Activated naive CD8-positive, alpha-beta T cell treated with anti-CD3 and anti-CD28 coated beads, Interleukin-2, amount 50 U/mL, for 24 hours (primary cell): ENCODE measurements at regions not wholly inside any gene's neighbourhood (a gene's known extent, or its start where the extent isn't known, plus 50 kb on each side); places are given as distances from the start of the nearest gene placed in this dataset.
A peak's percentile ranks its signal among the peaks of the same experiment; 100 is the strongest.

Experiments
- ATAC-seq: fragments of 150-1000 bp; cut with Tn5 transposase; one replicate; pipeline ENCODE4 v1.10.0; 2021
- DNase-seq: peaks from one replicate; pipeline ENCODE4 v3.0.0; 2021
- H3K27ac Mint-ChIP-seq: one replicate; pipeline ENCODE4 v1.8.0; 2021; ENCODE audit warnings: mild to moderate bottlenecking, mixed read lengths
- H3K27me3 Mint-ChIP-seq: one replicate; pipeline ENCODE4 v1.8.0; 2021; ENCODE audit warnings: mixed read lengths
- H3K36me3 Mint-ChIP-seq: one replicate; pipeline ENCODE4 v1.8.0; 2021; ENCODE audit warnings: low read depth, mixed read lengths
- H3K4me1 Mint-ChIP-seq: one replicate; pipeline ENCODE4 v1.8.0; 2021; ENCODE audit warnings: mixed read lengths
- H3K4me3 Mint-ChIP-seq: one replicate; pipeline ENCODE4 v1.8.0; 2021; ENCODE audit warnings: mild to moderate bottlenecking, moderate library complexity, mixed read lengths
- H3K9me3 Mint-ChIP-seq: one replicate; pipeline ENCODE4 v1.8.0; 2021; ENCODE audit warnings: mixed read lengths

DNA sequence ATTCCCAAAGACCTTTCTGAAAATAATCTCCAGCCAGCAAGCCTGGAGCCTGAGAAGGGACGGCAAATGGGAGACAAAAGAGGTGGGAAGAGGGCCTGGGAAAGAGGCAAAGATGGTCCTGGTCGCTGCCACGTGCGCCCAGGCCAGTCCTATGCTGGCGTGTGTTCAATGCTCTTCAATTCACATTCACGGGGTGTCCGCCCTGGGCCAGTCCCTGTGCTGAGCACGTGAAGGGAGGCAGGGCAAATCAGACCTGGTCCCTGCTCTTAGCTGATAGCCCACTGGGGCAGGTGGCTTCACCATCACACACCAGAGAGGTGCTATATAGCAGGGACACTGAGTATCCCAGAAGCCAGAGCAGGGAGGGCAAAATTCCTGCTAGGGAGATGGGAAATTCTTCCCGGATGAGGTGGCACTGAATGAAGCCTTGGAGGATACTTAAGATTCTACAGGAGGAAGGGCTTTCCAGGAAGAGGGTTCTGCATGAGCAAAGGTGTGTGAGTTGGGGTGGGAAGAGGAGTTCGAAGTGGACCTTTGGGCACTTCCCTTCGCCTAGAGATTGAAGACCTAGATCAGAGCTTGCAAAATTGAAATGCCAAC, 148.2 kb downstream of the CHST1 start:
- no peak overlapping the region for H3K4me3 Mint-ChIP-seq
- no peaks in the 10 kb centered on the region for H3K9me3 Mint-ChIP-seq
- H3K36me3 Mint-ChIP-seq = no peaks in the 10 kb centered on the region
- H3K27ac Mint-ChIP-seq = no peak overlapping the region
- ATAC-seq (no peak), DNase-seq (no peak)
- no peaks in the 10 kb centered on the region for H3K4me1 Mint-ChIP-seq
- peaks cover 5% of the 10 kb centered on the region for H3K27me3 Mint-ChIP-seq

DNA sequence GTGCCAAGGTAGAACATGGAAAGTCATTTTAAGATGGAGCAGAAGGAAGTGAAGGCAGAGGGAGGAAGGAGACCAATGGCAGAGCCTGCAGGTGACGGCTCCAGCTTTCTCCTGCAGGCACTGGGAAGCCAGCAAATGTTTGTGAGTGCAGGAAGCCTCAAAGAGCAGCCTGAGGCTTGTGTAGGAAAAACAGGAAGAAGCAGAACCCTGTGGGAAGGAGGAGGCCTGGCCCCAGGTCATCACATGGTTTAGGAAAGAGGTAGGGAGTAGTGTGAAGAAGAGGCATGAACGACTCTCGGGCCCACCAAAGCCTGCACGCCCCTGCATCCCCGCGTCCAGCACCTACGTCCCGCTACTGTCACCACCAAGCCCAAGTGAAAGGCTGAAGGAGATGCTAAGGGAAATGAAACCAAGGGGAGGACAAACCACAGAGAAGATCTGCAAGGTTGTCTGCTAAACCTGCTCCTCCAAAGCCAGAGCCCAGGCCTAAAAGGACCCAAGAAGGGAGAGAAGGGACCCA, 151.5 kb downstream of the CHST1 start:
- peaks cover 2% of the 10 kb centered on the region for H3K27me3 Mint-ChIP-seq
- no peak for ATAC-seq
- H3K27ac Mint-ChIP-seq = no peak overlapping the region
- H3K36me3 Mint-ChIP-seq = no peaks in the 10 kb centered on the region
- DNase-seq = no peak
- H3K9me3 Mint-ChIP-seq = no peaks in the 10 kb centered on the region
- no peak overlapping the region for H3K4me3 Mint-ChIP-seq
- H3K4me1 Mint-ChIP-seq = no peaks in the 10 kb centered on the region

DNA sequence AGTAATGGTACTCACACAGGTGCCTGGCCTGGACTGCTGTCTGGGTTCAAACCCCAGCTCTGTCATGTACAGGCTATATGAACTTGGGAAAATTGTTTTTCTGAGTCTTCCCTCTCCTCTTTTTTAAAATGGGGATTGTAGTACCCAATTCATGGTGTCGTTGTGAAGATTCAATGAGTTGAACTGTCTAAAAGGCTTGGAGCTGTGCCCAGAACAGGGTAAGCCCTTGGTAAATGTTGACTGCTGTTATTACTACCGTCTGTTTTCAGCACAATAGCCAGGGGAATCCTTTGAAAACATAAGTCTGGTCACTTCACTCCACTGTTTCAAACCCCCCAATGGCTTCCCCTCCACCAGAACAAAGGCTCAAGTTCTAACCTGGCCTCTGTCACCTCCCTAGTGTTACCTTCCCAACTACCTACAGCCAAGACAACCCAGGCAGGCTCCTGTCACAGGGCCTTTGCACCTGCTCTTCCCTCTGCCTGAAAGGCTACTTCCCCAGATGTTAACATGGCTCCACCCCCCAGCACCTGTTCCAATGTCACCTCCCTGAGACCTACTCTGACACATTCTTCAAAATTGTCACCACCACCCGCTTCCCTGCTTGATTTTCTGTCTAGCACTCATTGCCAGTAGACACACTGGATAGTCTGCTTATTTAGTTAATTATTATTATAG, 152.8 kb downstream of the CHST1 start:
- H3K27me3 Mint-ChIP-seq = peaks cover 2% of the 10 kb centered on the region
- no peaks in the 10 kb centered on the region for H3K36me3 Mint-ChIP-seq
- H3K9me3 Mint-ChIP-seq = no peaks in the 10 kb centered on the region
- DNase-seq (no peak), ATAC-seq (no peak)
- no peak overlapping the region for H3K4me3 Mint-ChIP-seq
- no peak overlapping the region for H3K27ac Mint-ChIP-seq
- H3K4me1 Mint-ChIP-seq = no peaks in the 10 kb centered on the region

DNA sequence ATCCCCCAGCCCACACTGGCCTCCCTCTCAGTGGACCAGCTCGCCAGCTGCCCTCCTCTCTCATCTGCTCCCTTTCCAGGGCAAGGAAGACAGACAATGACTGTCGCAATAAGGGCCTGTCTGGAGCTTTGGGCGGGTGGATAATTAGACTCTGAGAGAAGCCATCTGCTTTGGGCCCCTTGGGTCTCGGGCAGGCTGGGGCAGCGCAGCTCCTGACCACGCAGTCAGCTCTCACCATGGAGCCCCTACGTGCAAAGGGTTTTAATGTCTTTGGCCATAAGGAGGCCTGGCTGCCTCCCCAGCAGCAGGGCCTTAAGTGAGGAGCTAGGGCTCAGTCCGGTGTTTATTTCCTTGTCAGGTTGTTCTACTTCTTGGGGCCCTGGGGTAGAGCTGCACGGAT, 153.9 kb downstream of the CHST1 start:
- H3K9me3 Mint-ChIP-seq = no peaks in the 10 kb centered on the region
- peak; percentile 15 for ATAC-seq

DNA sequence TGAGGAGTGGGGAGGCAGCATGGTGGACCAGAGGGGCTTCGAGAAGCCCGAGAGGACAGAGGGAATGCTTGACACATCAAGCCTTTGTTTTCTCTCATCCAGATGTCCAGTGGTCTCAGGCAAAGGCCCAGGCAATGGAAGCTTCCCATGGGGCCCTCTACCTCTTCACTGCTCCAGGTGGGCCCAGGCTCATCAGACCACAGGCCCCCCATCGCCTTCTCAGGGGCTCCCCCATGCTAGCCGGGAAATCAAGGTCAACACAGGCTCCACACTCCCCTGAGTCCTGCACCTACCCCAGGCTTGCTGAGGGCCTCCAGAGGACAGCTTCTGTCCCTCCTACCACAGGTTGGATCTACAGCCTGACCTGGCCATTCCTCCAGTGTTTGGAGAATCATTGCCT, 157.5 kb downstream of the CHST1 start:
- ATAC-seq = no peak
- no peaks in the 10 kb centered on the region for H3K36me3 Mint-ChIP-seq

More for the DNA sequence above, 153.9 kb downstream of the CHST1 start:
- Mint-ChIP-seq H3K4me3 (no peak overlapping the region), H3K36me3 (no peaks in the 10 kb centered on the region), H3K27ac (no peak overlapping the region), H3K4me1 (no peaks in the 10 kb centered on the region), H3K27me3 (peaks cover 5% of the 10 kb centered on the region)
- DNase-seq = no peak

DNA sequence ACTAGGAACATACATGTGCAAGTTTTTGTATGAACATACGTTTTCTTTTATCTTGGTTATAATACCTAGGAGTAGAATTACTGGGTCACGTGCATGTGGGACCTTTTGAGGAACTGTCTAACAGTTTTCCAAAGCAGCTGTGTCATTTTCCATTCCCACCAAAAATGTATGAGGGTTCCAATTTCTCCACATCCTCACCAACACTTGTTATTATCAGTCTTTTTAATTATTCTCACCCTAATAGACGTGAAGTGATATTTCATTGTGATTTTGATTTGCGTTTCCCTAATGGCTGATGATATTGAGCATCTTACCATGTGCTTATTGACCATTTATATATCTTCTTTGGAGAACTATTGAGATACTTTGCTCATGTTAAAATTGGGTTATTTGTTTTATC, 162.1 kb downstream of the CHST1 start:
- DNase-seq = no peak
- peaks cover 9% of the 10 kb centered on the region for H3K9me3 Mint-ChIP-seq
- H3K4me3 Mint-ChIP-seq = no peak overlapping the region
- no peak overlapping the region for H3K27ac Mint-ChIP-seq
- ATAC-seq = no peak
- H3K27me3 Mint-ChIP-seq = peaks cover 20% of the 10 kb centered on the region
- H3K36me3 Mint-ChIP-seq = no peaks in the 10 kb centered on the region
- H3K4me1 Mint-ChIP-seq = no peaks in the 10 kb centered on the region

More for the DNA sequence above, 157.5 kb downstream of the CHST1 start:
- H3K4me3 Mint-ChIP-seq = no peak overlapping the region
- no peak overlapping the region for H3K27ac Mint-ChIP-seq
- H3K9me3 Mint-ChIP-seq = peaks cover 7% of the 10 kb centered on the region
- H3K4me1 Mint-ChIP-seq = no peaks in the 10 kb centered on the region
- DNase-seq = no peak
- H3K27me3 Mint-ChIP-seq = peaks cover 9% of the 10 kb centered on the region

DNA sequence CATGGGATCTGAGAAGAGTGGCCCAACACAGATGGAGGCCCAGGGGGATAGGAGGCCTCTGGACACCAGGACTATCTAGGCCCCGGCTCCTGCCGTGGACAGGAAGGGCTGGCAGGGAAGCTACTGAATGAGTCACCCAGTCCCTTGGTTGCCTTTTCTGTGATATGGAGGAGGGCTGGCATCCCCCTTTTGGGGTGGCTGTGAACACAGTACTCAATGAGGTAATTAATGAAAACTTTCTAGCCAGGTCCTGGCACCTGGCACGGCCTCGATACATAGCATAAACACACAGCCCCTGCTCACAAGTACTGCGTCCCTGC, 163.2 kb downstream of the CHST1 start:
- DNase-seq (no peak), ATAC-seq (no peak)
- no peaks in the 10 kb centered on the region for H3K4me1 Mint-ChIP-seq
- H3K4me3 Mint-ChIP-seq = no peak overlapping the region
- no peaks in the 10 kb centered on the region for H3K36me3 Mint-ChIP-seq
- H3K27ac Mint-ChIP-seq = no peak overlapping the region
- peaks cover 9% of the 10 kb centered on the region for H3K9me3 Mint-ChIP-seq
- peaks cover 24% of the 10 kb centered on the region for H3K27me3 Mint-ChIP-seq

DNA sequence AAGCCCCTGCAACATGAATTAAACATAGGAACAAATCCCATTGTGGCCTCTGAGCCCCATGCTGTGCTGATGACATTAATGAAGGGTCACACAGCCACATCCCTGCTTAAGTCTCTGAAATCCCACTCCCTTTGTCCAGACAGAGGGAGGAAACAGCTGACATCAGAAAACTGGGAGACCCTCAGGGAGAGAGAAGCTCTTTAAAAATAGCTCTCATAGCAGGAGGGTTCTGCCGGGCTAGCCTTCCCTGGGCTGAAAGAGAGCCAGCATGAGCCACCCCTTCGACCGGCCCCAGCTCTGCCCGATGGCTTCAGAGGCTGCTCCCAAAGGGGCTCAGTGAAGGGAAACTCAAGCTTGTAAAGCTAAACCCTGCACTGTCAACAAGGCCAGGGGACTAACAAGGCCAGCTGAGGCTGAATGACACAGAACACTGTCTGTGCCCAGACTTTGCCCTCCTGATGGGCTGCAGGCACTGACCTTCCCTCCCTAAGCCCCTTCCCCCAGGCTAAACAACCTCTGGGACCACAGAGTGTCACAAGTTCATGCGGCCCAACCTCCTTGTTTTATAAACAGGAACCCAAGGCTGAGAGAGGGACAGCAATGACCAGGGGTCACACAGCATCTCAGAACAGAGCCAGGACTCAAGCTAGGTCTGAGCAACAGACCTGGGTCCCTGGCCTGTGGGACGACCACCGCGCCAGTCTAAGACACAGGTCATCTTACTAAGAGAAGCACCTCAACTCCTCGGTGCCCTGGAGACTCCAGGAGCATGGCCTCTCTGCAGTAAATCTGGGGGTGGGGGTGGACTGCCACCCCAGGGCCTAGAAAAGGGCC, 163.8 kb downstream of the CHST1 start:
- no peak for DNase-seq
- H3K27ac Mint-ChIP-seq = no peak overlapping the region
- H3K36me3 Mint-ChIP-seq = no peaks in the 10 kb centered on the region
- H3K4me3 Mint-ChIP-seq = no peak overlapping the region
- H3K9me3 Mint-ChIP-seq = peaks cover 9% of the 10 kb centered on the region
- H3K4me1 Mint-ChIP-seq = no peaks in the 10 kb centered on the region
- H3K27me3 Mint-ChIP-seq = peaks cover 25% of the 10 kb centered on the region
- ATAC-seq = no peak

DNA sequence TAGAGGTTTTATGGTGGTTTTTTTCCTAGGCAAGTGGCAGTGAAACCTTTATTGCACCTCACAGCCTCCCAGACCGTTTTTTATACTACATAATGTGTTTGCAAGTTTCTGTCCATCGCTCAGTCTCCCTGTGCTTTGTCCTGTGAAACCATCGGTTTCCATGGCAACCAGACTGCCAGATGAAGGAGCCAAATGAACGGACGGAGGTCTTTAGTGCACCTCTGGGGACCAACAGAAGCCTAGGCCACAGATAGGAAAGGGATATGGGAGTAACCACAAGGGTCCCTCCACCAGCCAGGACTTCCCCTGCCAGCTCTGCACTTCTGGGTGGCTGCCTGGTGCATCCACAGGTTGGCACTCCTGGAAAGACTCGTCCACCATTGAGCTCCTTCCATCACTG, 165.0 kb downstream of the CHST1 start:
- peaks cover 25% of the 10 kb centered on the region for H3K27me3 Mint-ChIP-seq
- ATAC-seq (no peak), DNase-seq (no peak)
- H3K4me3 Mint-ChIP-seq = no peak overlapping the region
- H3K27ac Mint-ChIP-seq = no peak overlapping the region
- no peaks in the 10 kb centered on the region for H3K36me3 Mint-ChIP-seq
- no peaks in the 10 kb centered on the region for H3K4me1 Mint-ChIP-seq
- H3K9me3 Mint-ChIP-seq = peaks cover 9% of the 10 kb centered on the region

DNA sequence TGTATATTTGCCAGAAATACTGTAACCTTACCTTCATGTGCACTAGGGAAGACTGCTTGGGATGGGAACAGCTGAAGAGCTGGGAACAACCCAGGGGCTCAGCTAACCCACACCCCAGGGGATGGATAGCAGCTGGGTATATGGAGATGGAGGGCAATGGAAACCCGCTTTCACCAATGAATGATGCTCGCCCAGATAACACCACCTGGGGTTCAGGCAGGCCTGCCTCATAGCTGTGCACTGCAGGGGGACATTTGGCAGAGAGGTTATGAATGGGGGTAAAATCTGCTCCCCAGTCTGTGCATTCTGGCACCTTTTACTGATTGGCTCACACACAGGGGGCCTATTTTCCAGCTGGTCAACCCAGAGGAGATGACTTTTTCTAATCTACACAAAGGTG, 170.7 kb downstream of the CHST1 start:
- no peak for ATAC-seq
- Mint-ChIP-seq H3K27me3 (peaks cover 18% of the 10 kb centered on the region), H3K36me3 (no peaks in the 10 kb centered on the region), H3K9me3 (no peaks in the 10 kb centered on the region), H3K4me1 (no peaks in the 10 kb centered on the region), H3K4me3 (no peak overlapping the region), H3K27ac (no peak overlapping the region)
- DNase-seq = no peak

DNA sequence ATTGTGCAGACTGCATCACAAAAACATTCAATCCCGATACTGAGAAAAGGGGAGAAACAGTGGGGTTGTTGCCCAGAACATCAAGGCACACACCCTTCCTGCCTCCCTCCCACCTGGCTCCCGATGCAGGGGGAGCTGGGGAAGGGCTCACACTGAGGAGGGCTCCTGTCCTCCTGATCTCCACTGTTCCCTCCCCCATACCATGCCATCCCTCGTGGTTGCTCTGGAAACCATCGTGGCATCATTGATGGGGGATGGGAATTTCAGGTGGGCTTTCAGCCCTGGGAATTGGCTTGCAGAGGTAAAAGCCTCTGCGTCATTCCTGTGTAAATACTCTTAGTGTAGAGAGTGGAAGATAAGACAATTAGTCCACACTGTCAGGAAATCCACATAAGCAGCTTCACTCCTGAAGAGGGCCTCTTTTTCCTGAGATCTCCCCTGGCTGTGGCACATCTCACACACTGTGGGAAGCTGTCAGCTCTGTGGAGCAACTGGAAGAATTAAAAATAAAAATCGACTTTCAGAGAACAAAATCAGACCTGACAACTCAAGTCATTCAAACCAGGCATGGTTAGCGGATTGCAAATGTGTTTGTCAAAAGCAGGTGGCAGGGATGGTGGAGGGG, 176.0 kb downstream of the CHST1 start:
- peaks cover 8% of the 10 kb centered on the region for H3K27me3 Mint-ChIP-seq
- no peak overlapping the region for H3K4me3 Mint-ChIP-seq
- no peaks in the 10 kb centered on the region for H3K9me3 Mint-ChIP-seq
- DNase-seq (no peak), ATAC-seq (no peak)
- H3K27ac Mint-ChIP-seq = no peak overlapping the region
- H3K36me3 Mint-ChIP-seq = no peaks in the 10 kb centered on the region
- no peaks in the 10 kb centered on the region for H3K4me1 Mint-ChIP-seq

DNA sequence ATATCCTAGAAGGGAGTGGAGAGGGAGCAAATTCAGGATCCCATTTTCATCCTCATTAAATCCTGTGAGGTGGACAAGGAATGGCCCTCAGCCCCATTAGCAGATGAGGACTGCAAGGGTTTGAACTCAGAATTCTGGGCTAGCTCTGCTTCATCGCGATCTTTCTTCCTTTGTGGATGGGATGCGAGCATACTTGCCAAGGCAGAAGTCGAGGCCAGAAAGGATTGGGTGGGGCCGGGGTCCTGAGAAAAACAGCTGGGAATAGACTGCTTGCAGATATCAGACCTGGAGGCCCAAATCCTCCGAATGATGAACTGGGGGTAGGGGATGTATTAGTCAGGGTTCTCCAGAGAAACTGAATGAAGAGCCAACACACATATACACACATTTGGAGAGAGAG, 179.0 kb downstream of the CHST1 start:
- Mint-ChIP-seq H3K9me3 (no peaks in the 10 kb centered on the region), H3K27me3 (peaks cover 15% of the 10 kb centered on the region)

DNA sequence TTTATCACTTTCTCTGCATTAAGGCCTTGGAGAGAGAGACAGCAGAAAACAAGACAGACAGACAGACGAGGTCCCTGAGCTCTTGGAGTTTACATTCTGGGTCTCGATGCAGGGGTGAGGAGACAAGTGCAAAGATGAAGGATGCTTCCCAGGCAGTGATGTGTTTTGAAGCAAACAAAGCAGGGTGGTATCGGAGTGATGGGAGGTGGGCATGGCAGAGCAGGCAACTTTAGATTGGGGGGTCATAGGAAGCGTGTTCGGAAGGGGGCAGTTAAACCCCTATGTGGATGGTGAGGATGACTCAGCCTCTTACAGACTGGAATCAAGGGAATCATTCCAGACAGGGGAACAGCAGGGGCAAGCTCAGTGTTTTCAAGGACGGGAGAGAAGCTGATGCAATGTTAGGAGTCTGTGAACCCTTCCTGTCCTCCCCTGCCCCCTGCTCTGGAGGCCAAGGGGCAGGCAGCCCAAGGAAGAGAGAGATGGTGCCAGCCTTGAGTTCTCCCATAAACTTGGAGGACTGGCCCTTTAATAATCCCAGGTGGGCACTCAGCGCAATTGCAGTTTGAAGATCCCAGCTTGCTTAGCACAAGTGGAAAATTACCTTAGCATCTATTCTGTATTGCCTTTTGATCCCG, 180.2 kb downstream of the CHST1 start:
- no peak for ATAC-seq
- Mint-ChIP-seq H3K4me3 (no peak overlapping the region), H3K36me3 (no peaks in the 10 kb centered on the region), H3K27me3 (peaks cover 15% of the 10 kb centered on the region), H3K27ac (no peak overlapping the region), H3K4me1 (no peaks in the 10 kb centered on the region), H3K9me3 (no peaks in the 10 kb centered on the region)
- no peak for DNase-seq

More for the DNA sequence above, 179.0 kb downstream of the CHST1 start:
- no peaks in the 10 kb centered on the region for H3K4me1 Mint-ChIP-seq
- DNase-seq (no peak), ATAC-seq (no peak)
- no peaks in the 10 kb centered on the region for H3K36me3 Mint-ChIP-seq
- H3K4me3 Mint-ChIP-seq = no peak overlapping the region
- no peak overlapping the region for H3K27ac Mint-ChIP-seq

DNA sequence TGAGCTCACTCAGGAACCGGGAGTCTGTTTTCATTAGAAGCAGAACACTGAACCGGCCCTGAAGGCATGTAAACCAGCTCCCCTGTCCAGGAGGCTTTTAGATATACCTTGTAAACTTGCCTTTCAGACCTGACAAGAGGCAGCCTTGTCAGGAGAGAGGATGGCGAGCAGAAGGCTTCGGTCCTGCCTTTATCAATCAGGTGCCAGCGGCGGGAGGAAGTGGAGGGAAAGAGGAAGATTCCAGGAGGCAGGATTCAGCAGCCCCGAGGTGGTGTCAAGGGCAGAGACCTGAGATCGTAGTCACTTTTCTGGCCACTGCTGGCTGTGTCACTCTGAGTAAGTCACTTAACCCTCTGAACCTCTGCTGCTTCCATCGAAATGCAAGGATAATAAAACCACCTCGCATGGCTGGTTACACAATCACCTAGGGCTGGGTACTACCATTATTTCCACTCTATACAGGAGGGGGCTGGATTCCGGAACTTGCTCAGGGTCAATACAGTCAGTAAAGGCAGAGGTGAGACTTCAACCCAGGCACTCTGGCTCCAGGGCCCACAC, 181.0 kb downstream of the CHST1 start:
- H3K36me3 Mint-ChIP-seq = no peaks in the 10 kb centered on the region
- H3K9me3 Mint-ChIP-seq = no peaks in the 10 kb centered on the region
- no peaks in the 10 kb centered on the region for H3K4me1 Mint-ChIP-seq
- DNase-seq (no peak), ATAC-seq (no peak)
- H3K27me3 Mint-ChIP-seq = peaks cover 22% of the 10 kb centered on the region
- H3K27ac Mint-ChIP-seq = no peak overlapping the region
- H3K4me3 Mint-ChIP-seq = no peak overlapping the region
